Loucy (cell line): ENCODE measurements at regions not wholly inside any gene's neighbourhood (a gene's known extent, or its start where the extent isn't known, plus 50 kb on each side); places are given as distances from the start of the nearest gene placed in this dataset.
"Not testable (repeated sequence)": the region's sequence is repeated elsewhere in the genome, so short reads cannot be mapped to it uniquely, and the experiment has no call there.

Experiments
- H2AFZ ChIP-seq: fragments of 200-600 bp; sonication (generic); 2 replicates; pipeline ENCODE4 v1.6.0; 2016; ENCODE audit warnings: antibody characterized with exemption, mild to moderate bottlenecking, low read length, moderate library complexity
- H3F3A ChIP-seq: fragments of 200-600 bp; 2 replicates; pipeline ENCODE4 v1.6.0; 2016; ENCODE audit warnings: antibody characterized with exemption, low read depth, mild to moderate bottlenecking
- H3K27me3 ChIP-seq: fragments of 200-600 bp; sonication (generic); 2 replicates; pipeline ENCODE4 v1.6.1; 2014; ENCODE audit warnings: low read length, mild to moderate bottlenecking; ENCODE audit not compliant: insufficient read depth, poor library complexity, severe bottlenecking
- H3K36me3 ChIP-seq: fragments of 200-600 bp; sonication (generic); 2 replicates; pipeline ENCODE4 v1.6.1; 2016; ENCODE audit warnings: low read length; ENCODE audit not compliant: insufficient read depth
- H3K4me1 ChIP-seq: fragments of 200-600 bp; sonication (generic); 2 replicates; pipeline ENCODE4 v1.5.1; 2014; ENCODE audit warnings: low read length, mild to moderate bottlenecking; ENCODE audit not compliant: insufficient read depth, poor library complexity, severe bottlenecking
- H3K4me2 ChIP-seq: fragments of 200-600 bp; sonication (generic); 2 replicates; pipeline ENCODE4 v1.6.0; 2014; ENCODE audit warnings: antibody characterized with exemption, low read length, low read depth, mild to moderate bottlenecking; ENCODE audit not compliant: poor library complexity, severe bottlenecking
- H3K4me3 ChIP-seq: fragments of 200-600 bp; sonication (generic); 2 replicates; pipeline ENCODE4 v1.5.1; 2014; ENCODE audit warnings: low read length, mild to moderate bottlenecking, mixed read lengths; ENCODE audit not compliant: poor library complexity, severe bottlenecking
- H3K79me2 ChIP-seq: fragments of 200-600 bp; sonication (generic); 2 replicates; pipeline ENCODE4 v1.6.1; 2014; ENCODE audit warnings: low read length; ENCODE audit not compliant: insufficient read depth
- H3K9ac ChIP-seq: fragments of 200-600 bp; sonication (generic); 2 replicates; pipeline ENCODE4 v1.6.0; 2014; ENCODE audit warnings: mild to moderate bottlenecking, low read depth, low read length, moderate library complexity; ENCODE audit not compliant: poor library complexity, severe bottlenecking
- H3K9me2 ChIP-seq: fragments of 200-600 bp; sonication (generic); replicated peaks from 2 replicates; pipeline ENCODE4 v1.6.1; 2016; ENCODE audit warnings: low read depth, low read length, mixed read lengths
- H3K9me3 ChIP-seq: fragments of 200-600 bp; sonication (generic); 2 replicates; pipeline ENCODE4 v1.6.1; 2014; ENCODE audit warnings: mild to moderate bottlenecking, antibody characterized with exemption, low read length, low read depth; ENCODE audit not compliant: insufficient read depth
- H4K20me1 ChIP-seq: fragments of 200-600 bp; sonication (generic); 2 replicates; pipeline ENCODE4 v1.6.0; 2014; ENCODE audit warnings: antibody characterized with exemption, low read length, mild to moderate bottlenecking; ENCODE audit not compliant: insufficient read depth, poor library complexity, severe bottlenecking
- CTCF ChIP-seq: fragments of 200-600 bp; sonication (generic); conservative IDR thresholded peaks from 2 replicates; pipeline ENCODE4 v1.5.1; 2014; ENCODE audit warnings: mild to moderate bottlenecking, antibody characterized with exemption, low read length
- EZH2phosphoT487 ChIP-seq: fragments of 200-600 bp; IDR thresholded peaks from 2 replicates; pipeline ENCODE4 v1.6.1; 2018; ENCODE audit warnings: antibody characterized with exemption, mild to moderate bottlenecking, moderate library complexity, borderline replicate concordance

- Histone ChIP-seq H4K20me1 (no peaks in the 10 kb centered on the region), H3K9me3 (no peaks in the 10 kb centered on the region)
Observed at GRCh38 chr1:191788551-191788950, 369.7 kb upstream of the RGS18 start.

DNA sequence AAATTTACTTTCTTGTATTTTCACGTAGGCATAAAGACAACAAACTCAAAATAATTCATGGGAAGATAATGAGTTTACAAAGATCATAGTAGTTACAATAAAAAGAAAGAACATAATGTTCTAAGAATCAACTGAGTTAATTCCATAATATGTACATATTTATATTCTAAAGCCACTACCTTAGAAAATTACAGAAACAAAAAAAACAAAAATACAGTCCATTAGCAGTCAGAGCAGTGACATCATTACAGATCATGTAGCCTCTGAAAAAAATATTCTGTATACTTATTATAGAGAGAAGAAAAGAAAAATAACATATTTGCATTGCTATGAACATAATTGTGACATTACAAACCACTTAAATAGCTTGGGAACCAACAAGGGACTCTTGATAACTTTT, 360.1 kb upstream of the RGS18 start:
- Histone ChIP-seq H3K9me3 (no peaks in the 10 kb centered on the region), H3F3A (no peaks in the 10 kb centered on the region), H3K36me3 (no peaks in the 10 kb centered on the region), H3K9ac (no peak overlapping the region), H3K4me2 (no peak overlapping the region), H3K4me1 (no peaks in the 10 kb centered on the region), H4K20me1 (no peaks in the 10 kb centered on the region), H2AFZ (no peak overlapping the region), H3K27me3 (no peaks in the 10 kb centered on the region), H3K79me2 (no peaks in the 10 kb centered on the region), H3K4me3 (no peak overlapping the region), H3K9me2 (no peaks in the 10 kb centered on the region)
- TF ChIP-seq CTCF (no peak), EZH2phosphoT487 (no peak)

More at GRCh38 chr1:191788551-191788950, 369.7 kb upstream of the RGS18 start:
- Histone ChIP-seq H3K79me2 (no peaks in the 10 kb centered on the region), H3K4me2 (no peak overlapping the region), H3K9me2 (no peaks in the 10 kb centered on the region), H3K27me3 (no peaks in the 10 kb centered on the region), H3K4me1 (no peaks in the 10 kb centered on the region), H3K9ac (no peak overlapping the region), H3F3A (no peaks in the 10 kb centered on the region), H3K4me3 (no peak overlapping the region), H3K36me3 (no peaks in the 10 kb centered on the region), H2AFZ (no peak overlapping the region)
- TF ChIP-seq EZH2phosphoT487 (no peak), CTCF (no peak)

DNA sequence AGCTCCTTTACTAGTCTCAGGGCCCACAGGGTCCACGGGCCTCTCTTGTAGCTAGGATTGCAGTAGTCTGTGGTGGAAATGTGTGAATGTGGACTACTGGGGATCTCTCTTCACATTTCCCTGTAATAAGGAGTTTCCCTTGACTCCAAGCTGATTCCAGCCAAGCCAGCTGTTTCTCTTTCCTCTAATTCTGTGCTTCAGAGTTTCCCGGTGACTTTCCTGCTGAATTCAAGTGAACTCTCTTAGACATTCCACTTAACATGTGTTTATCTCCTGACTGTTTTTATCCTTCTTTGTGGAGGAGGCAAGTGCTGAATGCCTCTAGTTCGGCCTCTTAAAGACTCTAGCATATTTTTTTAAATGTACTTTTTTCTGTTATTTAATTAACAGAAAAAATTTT, 354.0 kb upstream of the RGS18 start:
- Histone ChIP-seq H4K20me1 (no peaks in the 10 kb centered on the region), H3K4me1 (no peaks in the 10 kb centered on the region), H3K9me2 (no peaks in the 10 kb centered on the region), H3K27me3 (no peaks in the 10 kb centered on the region), H3K9me3 (no peaks in the 10 kb centered on the region), H3K4me2 (no peak overlapping the region), H3K9ac (no peak overlapping the region), H3F3A (no peaks in the 10 kb centered on the region), H3K36me3 (no peaks in the 10 kb centered on the region), H2AFZ (no peak overlapping the region), H3K79me2 (no peaks in the 10 kb centered on the region), H3K4me3 (no peak overlapping the region)
- no peak for TF ChIP-seq CTCF

- not testable (repeated sequence) for H4K20me1 ChIP-seq, H3K4me2 ChIP-seq, H3K4me3 ChIP-seq, H3K9me2 ChIP-seq, H3K79me2 ChIP-seq, H3K4me1 ChIP-seq, H3K27me3 ChIP-seq, H3F3A ChIP-seq, H3K36me3 ChIP-seq, H2AFZ ChIP-seq, H3K9ac ChIP-seq, H3K9me3 ChIP-seq
Observed at GRCh38 chr1:191813593-191813992, 344.7 kb upstream of the RGS18 start.
